ENCODE measurements at regions not wholly inside any gene's neighbourhood (a gene's known extent, or its start where the extent isn't known, plus 50 kb on each side); places are given as distances from the start of the nearest gene placed in this dataset.
"Not testable (repeated sequence)": the region's sequence is repeated elsewhere in the genome, so short reads cannot be mapped to it uniquely, and the experiment has no call there.

- intact Hi-C loops (cut with micrococcal nuclease; ENCODE audit: unreplicated experiment) = no loop called here
- no peaks in the 10 kb centered on the region for H3K4me1 ChIP-seq (replicated peaks; ENCODE audit: insufficient read depth)
- no peak overlapping the region for H3K27ac ChIP-seq
- no peaks in the 10 kb centered on the region for H3K79me2 ChIP-seq (ENCODE audit: low read depth)
- no peaks in the 10 kb centered on the region for H3K36me3 ChIP-seq (ENCODE audit: low read depth)
- DNase-seq = no peak
- no peaks in the 10 kb centered on the region for H3K27me3 ChIP-seq (ENCODE audit: insufficient read depth, low read depth)
- CTCF ChIA-PET = no interaction called here
- H4K20me1 ChIP-seq (ENCODE audit: insufficient read depth) = no peaks in the 10 kb centered on the region
- H3F3A ChIP-seq (ENCODE audit: insufficient read depth, low read depth) = no peaks in the 10 kb centered on the region
- no peak overlapping the region for H3K4me2 ChIP-seq
- H3K9me3 ChIP-seq (ENCODE audit: insufficient read depth, low read depth) = no peaks in the 10 kb centered on the region
- POLR2A ChIA-PET (ENCODE audit: unreplicated experiment) = no interaction called here
- TF ChIP-seq EZH2 (IDR thresholded peaks at IDR 0.05; ENCODE audit: low read depth) (no peak), CTCF (conservative IDR thresholded peaks at IDR 0.05) (no peak)
- no peaks in the 10 kb centered on the region for H3K9me2 ChIP-seq (ENCODE audit: insufficient read depth)
- no TSS peak for BruUV-seq (replicated peaks)
- H3K4me3 ChIP-seq = no peak overlapping the region
- no peak overlapping the region for H2AFZ ChIP-seq
Measured at GRCh38 chr1:189726806-189727205, 750.9 kb downstream of the BRINP3 start.

- no peaks in the 10 kb centered on the region for H3K79me2 ChIP-seq (ENCODE audit: low read depth)
- no peak overlapping the region for H3K4me3 ChIP-seq
- H4K20me1 ChIP-seq (ENCODE audit: insufficient read depth) = no peaks in the 10 kb centered on the region
- no peak for DNase-seq
- TF ChIP-seq CTCF (conservative IDR thresholded peaks at IDR 0.05) = no peak
- TF ChIP-seq EZH2 (IDR thresholded peaks at IDR 0.05; ENCODE audit: low read depth) = no peak
- no peaks in the 10 kb centered on the region for H3K27me3 ChIP-seq (ENCODE audit: insufficient read depth, low read depth)
- no peaks in the 10 kb centered on the region for H3K4me1 ChIP-seq (replicated peaks; ENCODE audit: insufficient read depth)
- no peaks in the 10 kb centered on the region for H3K9me2 ChIP-seq (ENCODE audit: insufficient read depth)
- no peak overlapping the region for H3K4me2 ChIP-seq
- intact Hi-C loops (cut with micrococcal nuclease; ENCODE audit: unreplicated experiment) = no loop called here
- POLR2A ChIA-PET (ENCODE audit: unreplicated experiment) = no interaction called here
- CTCF ChIA-PET = no interaction called here
- H2AFZ ChIP-seq = no peak overlapping the region
- H3K36me3 ChIP-seq (ENCODE audit: low read depth) = no peaks in the 10 kb centered on the region
- peaks cover 8% of the 10 kb centered on the region; the same call in 1 of the 2 replicates for H3K9me3 ChIP-seq (ENCODE audit: insufficient read depth, low read depth)
- H3K27ac ChIP-seq = no peak overlapping the region
- H3F3A ChIP-seq (ENCODE audit: insufficient read depth, low read depth) = no peaks in the 10 kb centered on the region
- BruUV-seq (replicated peaks) = no TSS peak
Measured at GRCh38 chr1:189751311-189751710, 726.4 kb downstream of the BRINP3 start.

GRCh38 chr1:189752461-189752995 is 725.1 kb downstream of the BRINP3 start:
- Histone ChIP-seq H3K27me3 (ENCODE audit: insufficient read depth, low read depth) (no peaks in the 10 kb centered on the region), H2AFZ (no peak overlapping the region), H3F3A (ENCODE audit: insufficient read depth, low read depth) (no peaks in the 10 kb centered on the region), H3K4me3 (no peak overlapping the region), H3K4me2 (no peak overlapping the region), H3K27ac (no peak overlapping the region), H3K36me3 (ENCODE audit: low read depth) (no peaks in the 10 kb centered on the region), H4K20me1 (ENCODE audit: insufficient read depth) (no peaks in the 10 kb centered on the region), H3K9me2 (ENCODE audit: insufficient read depth) (no peaks in the 10 kb centered on the region), H3K9me3 (ENCODE audit: insufficient read depth, low read depth) (peaks cover 9% of the 10 kb centered on the region; the same call in 1 of the 2 replicates), H3K4me1 (replicated peaks; ENCODE audit: insufficient read depth) (no peaks in the 10 kb centered on the region), H3K79me2 (ENCODE audit: low read depth) (no peaks in the 10 kb centered on the region)
- CTCF ChIA-PET = no interaction called here
- POLR2A ChIA-PET (ENCODE audit: unreplicated experiment) = no interaction called here
- intact Hi-C loops (cut with micrococcal nuclease; ENCODE audit: unreplicated experiment) = no loop called here
- DNase-seq = no peak
- no TSS peak for BruUV-seq (replicated peaks)
- TF ChIP-seq EZH2 (IDR thresholded peaks at IDR 0.05; ENCODE audit: low read depth) = no peak
- no peak for TF ChIP-seq CTCF (conservative IDR thresholded peaks at IDR 0.05)

GRCh38 chr1:189755100-189755499 is 722.6 kb downstream of the BRINP3 start:
- H3K79me2 ChIP-seq (ENCODE audit: low read depth); H3K27ac ChIP-seq; H3K4me1 ChIP-seq (replicated peaks; ENCODE audit: insufficient read depth); H4K20me1 ChIP-seq (ENCODE audit: insufficient read depth); BruUV-seq (replicated peaks); H3K9me2 ChIP-seq (ENCODE audit: insufficient read depth); H3F3A ChIP-seq (ENCODE audit: insufficient read depth, low read depth); intact Hi-C loops (cut with micrococcal nuclease; ENCODE audit: unreplicated experiment); CTCF ChIA-PET; POLR2A ChIA-PET (ENCODE audit: unreplicated experiment); H3K36me3 ChIP-seq (ENCODE audit: low read depth); H3K27me3 ChIP-seq (ENCODE audit: insufficient read depth, low read depth): not testable (repeated sequence)
- peak in 1 of 2 experiments; percentile 15 for DNase-seq
- H2AFZ ChIP-seq = peak overlapping the region; percentile 79; the same call in 1 of the 2 replicates
- peak overlapping the region; percentile 62 for H3K4me3 ChIP-seq
- peaks cover 13% of the 10 kb centered on the region; the same call in 1 of the 2 replicates for H3K9me3 ChIP-seq (ENCODE audit: insufficient read depth, low read depth)
- H3K4me2 ChIP-seq = peak overlapping the region; percentile 71

Measured in PC-9 (cell line).